Activated naive CD8-positive, alpha-beta T cell treated with anti-CD3 and anti-CD28 coated beads, Interleukin-2, amount 10 ng/mL, durations not matched to agents 7 days and 5 days (primary cell): ENCODE measurements at regions not wholly inside any gene's neighbourhood (a gene's known extent, or its start where the extent isn't known, plus 50 kb on each side); places are given as distances from the start of the nearest gene placed in this dataset.
"Not testable (repeated sequence)": the region's sequence is repeated elsewhere in the genome, so short reads cannot be mapped to it uniquely, and the experiment has no call there.

Experiments
- ATAC-seq: fragments of 150-1000 bp; cut with Tn5 transposase; one replicate; pipeline ENCODE4 v1.10.0; 2021; ENCODE audit warnings: low read depth, moderate library complexity
- POLR2A ChIA-PET: fragments of 350-600 bp; sonication (Branson Sonifier 250); formaldehyde crosslinking; loops from one replicate; lab custom pipeline; 2021; ENCODE audit warnings: antibody characterized with exemption; lab: Charles Lee
- DNase-seq: peaks from one replicate; pipeline ENCODE4 v3.0.0; 2021
- H3K27ac Mint-ChIP-seq: one replicate; pipeline ENCODE4 v1.8.0; 2022; ENCODE audit warnings: mild to moderate bottlenecking, mixed read lengths
- H3K27me3 Mint-ChIP-seq: one replicate; pipeline ENCODE4 v1.8.0; 2022; ENCODE audit warnings: mild to moderate bottlenecking, moderate library complexity, mixed read lengths
- H3K36me3 Mint-ChIP-seq: one replicate; pipeline ENCODE4 v1.8.0; 2021; ENCODE audit warnings: mild to moderate bottlenecking, mixed read lengths
- H3K4me1 Mint-ChIP-seq: one replicate; pipeline ENCODE4 v1.8.0; 2021; ENCODE audit warnings: mixed read lengths
- H3K4me3 Mint-ChIP-seq: one replicate; pipeline ENCODE4 v1.8.0; 2022; ENCODE audit warnings: mild to moderate bottlenecking, moderate library complexity, mixed read lengths
- H3K9me3 Mint-ChIP-seq: one replicate; pipeline ENCODE4 v1.8.0; 2021; ENCODE audit warnings: mixed read lengths

DNA sequence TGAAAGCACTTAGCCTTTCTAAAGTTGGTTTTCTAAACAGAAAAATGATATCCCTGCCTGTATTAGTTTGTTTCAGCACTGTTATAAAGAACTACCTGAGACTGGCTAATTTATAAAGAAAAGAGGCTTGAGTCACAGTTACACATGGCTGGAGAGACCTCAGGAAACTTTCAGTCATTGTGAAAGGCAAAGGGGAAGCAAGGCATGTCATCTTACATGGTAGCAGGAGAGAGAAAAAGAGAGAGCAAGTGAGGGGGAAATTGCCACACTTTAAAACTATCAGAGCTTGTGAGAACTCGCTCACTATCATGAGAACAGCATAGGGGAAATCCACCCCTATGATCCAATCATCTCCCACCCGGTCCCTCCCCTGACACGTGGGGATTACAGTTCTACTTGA, 64.9 kb downstream of the FAM170A start:
- ATAC-seq, result no peak
- no peaks in the 10 kb centered on the region for H3K27me3 Mint-ChIP-seq
- no peak overlapping the region for H3K4me3 Mint-ChIP-seq
- H3K36me3 Mint-ChIP-seq, result no peaks in the 10 kb centered on the region
- no peak overlapping the region for H3K27ac Mint-ChIP-seq
- H3K9me3 Mint-ChIP-seq, result peaks cover 3% of the 10 kb centered on the region
- DNase-seq, result no peak
- POLR2A ChIA-PET, result no interaction called here
- no peaks in the 10 kb centered on the region for H3K4me1 Mint-ChIP-seq

DNA sequence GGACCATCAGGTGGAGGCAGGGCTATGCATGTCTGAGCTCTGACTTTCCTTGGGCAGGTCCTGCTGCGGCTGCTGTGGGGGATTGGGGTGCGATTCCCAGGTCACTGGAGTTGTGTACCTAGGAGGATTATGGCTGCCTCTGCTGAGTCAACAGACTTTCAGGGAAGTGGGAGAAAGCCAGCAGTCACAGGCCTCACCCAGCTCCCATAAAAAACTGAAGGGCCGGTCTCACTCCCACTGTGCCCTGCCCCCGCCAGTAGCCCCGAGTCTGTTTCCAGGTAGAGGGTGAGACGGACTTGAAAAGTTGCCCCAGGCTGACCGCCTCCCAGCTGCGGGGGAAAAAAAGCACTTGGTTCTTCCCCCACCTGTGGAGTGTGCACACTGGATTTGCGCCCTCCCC, 76.7 kb downstream of the FAM170A start:
- POLR2A ChIA-PET, result no interaction called here
- Mint-ChIP-seq H3K36me3 (no peaks in the 10 kb centered on the region), H3K27ac (no peak overlapping the region), H3K9me3 (no peaks in the 10 kb centered on the region), H3K4me1 (no peaks in the 10 kb centered on the region), H3K4me3 (no peak overlapping the region), H3K27me3 (peaks cover 4% of the 10 kb centered on the region)
- DNase-seq (no peak), ATAC-seq (no peak)

- no peak overlapping the region for H3K4me3 Mint-ChIP-seq
- H3K27me3 Mint-ChIP-seq, result peaks cover 4% of the 10 kb centered on the region
- H3K4me1 Mint-ChIP-seq, result no peaks in the 10 kb centered on the region
- H3K27ac Mint-ChIP-seq, result no peak overlapping the region
- ATAC-seq, result no peak
- H3K9me3 Mint-ChIP-seq, result no peaks in the 10 kb centered on the region
- DNase-seq, result no peak
- POLR2A ChIA-PET, result no interaction called here
- H3K36me3 Mint-ChIP-seq, result no peaks in the 10 kb centered on the region
Measured at GRCh38 chr5:119708076-119708790, 78.9 kb downstream of the FAM170A start.

- Mint-ChIP-seq H3K4me1 (no peaks in the 10 kb centered on the region), H3K27ac (no peak overlapping the region), H3K9me3 (peaks cover 8% of the 10 kb centered on the region), H3K4me3 (no peak overlapping the region), H3K27me3 (no peaks in the 10 kb centered on the region), H3K36me3 (no peaks in the 10 kb centered on the region)
- POLR2A ChIA-PET, result no interaction called here
- ATAC-seq (no peak), DNase-seq (no peak)
Measured at GRCh38 chr5:119721775-119722174, 92.4 kb downstream of the FAM170A start.

DNA sequence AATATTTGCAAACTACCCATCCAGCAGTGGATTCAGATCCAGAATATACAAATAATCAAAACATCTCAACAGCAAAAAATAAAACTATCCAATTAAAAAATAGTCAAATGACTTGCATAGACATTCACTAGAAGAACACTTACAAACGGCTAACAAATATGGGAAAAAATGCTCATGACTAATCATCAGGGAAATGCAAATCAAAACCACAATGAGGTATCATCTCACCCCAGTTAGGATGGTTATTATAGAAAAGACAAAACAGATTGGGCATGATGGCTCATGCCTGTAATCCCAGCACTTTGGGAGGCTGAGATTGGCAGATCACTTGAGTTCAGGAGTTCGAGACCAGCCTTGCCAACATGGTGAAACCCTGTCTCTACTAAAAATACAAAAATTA, 95.9 kb downstream of the FAM170A start:
- H3K4me3 Mint-ChIP-seq, H3K9me3 Mint-ChIP-seq, DNase-seq, ATAC-seq, POLR2A ChIA-PET, H3K27me3 Mint-ChIP-seq, H3K36me3 Mint-ChIP-seq, H3K27ac Mint-ChIP-seq, H3K4me1 Mint-ChIP-seq: not testable (repeated sequence)

GRCh38 chr5:119726544-119726943, 97.2 kb downstream of the FAM170A start:
- H3K27me3 Mint-ChIP-seq, result peaks cover 2% of the 10 kb centered on the region
- no peak for DNase-seq

DNA sequence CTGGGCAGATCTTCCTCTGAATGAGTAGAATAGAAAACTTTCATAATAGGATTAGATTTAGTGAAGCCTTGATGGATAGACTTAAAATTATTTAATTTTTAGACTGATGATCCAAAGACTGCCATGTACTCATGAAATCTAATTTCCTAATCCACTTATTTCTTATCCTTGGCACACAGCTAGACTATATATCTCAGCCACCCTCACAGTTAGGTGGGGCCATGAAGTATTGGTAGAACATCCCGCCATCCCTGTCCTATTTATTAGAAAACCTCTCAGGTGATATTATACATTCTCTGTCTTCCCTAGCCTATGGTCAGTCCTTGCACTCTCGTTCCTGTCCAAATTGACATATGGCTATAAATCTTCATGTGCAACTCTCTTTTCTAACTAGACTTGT, 110.9 kb downstream of the FAM170A start:
- H3K27ac Mint-ChIP-seq, result no peak overlapping the region
- no peak for ATAC-seq
- no peaks in the 10 kb centered on the region for H3K4me1 Mint-ChIP-seq
- DNase-seq, result no peak
- no peaks in the 10 kb centered on the region for H3K36me3 Mint-ChIP-seq
- POLR2A ChIA-PET, result no interaction called here
- H3K27me3 Mint-ChIP-seq, result no peaks in the 10 kb centered on the region
- H3K9me3 Mint-ChIP-seq, result no peaks in the 10 kb centered on the region
- no peak overlapping the region for H3K4me3 Mint-ChIP-seq

More at GRCh38 chr5:119726544-119726943, 97.2 kb downstream of the FAM170A start:
- ATAC-seq, result no peak
- Mint-ChIP-seq H3K27ac (no peak overlapping the region), H3K4me3 (no peak overlapping the region), H3K9me3 (peaks cover 9% of the 10 kb centered on the region), H3K4me1 (no peaks in the 10 kb centered on the region), H3K36me3 (no peaks in the 10 kb centered on the region)
- POLR2A ChIA-PET, result no interaction called here

DNA sequence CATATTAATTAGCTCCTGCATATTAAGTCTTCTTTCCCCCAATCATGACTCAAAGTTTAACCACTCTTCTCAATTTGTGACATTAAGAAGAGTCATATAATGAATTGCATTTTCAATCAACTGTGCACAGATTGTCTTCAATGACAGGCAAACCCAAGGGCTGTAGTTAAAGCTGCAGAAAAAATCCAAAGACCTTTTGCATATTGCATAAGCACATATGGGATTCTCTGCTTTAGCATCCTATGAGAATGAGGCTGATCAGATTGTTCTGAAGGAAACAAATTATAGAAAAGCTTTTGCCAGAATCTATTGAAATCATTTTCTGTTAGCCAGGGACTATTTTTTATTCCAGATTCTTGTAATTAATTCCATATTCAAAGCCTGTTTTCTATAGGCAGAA, 112.3 kb downstream of the FAM170A start:
- POLR2A ChIA-PET, result no interaction called here
- no peak for DNase-seq
- no peaks in the 10 kb centered on the region for H3K9me3 Mint-ChIP-seq
- H3K27ac Mint-ChIP-seq, result no peak overlapping the region
- H3K36me3 Mint-ChIP-seq, result no peaks in the 10 kb centered on the region
- ATAC-seq, result no peak
- no peak overlapping the region for H3K4me3 Mint-ChIP-seq
- no peaks in the 10 kb centered on the region for H3K4me1 Mint-ChIP-seq
- no peaks in the 10 kb centered on the region for H3K27me3 Mint-ChIP-seq

DNA sequence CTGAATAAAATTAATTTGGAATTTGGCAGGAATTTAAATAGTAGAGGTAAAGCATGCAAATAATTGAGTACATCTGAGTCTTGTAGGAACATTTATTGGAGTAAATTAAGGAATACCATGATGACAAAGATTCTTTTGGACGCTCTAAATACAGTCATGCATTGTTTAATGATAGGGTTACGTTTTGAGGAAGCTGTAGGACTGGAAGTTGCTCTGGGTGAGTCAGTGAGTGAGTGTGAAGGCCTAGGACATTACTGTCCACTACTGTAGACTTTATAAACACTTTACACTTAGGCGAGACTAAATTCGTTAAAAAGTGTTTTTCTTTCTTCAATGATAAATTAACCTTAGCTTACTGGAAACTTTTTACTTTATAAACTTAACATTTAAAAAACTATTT, 113.0 kb downstream of the FAM170A start:
- Mint-ChIP-seq H3K9me3 (no peaks in the 10 kb centered on the region), H3K4me3 (no peak overlapping the region), H3K36me3 (no peaks in the 10 kb centered on the region), H3K4me1 (no peaks in the 10 kb centered on the region), H3K27ac (no peak overlapping the region), H3K27me3 (no peaks in the 10 kb centered on the region)
- DNase-seq, result no peak
- POLR2A ChIA-PET, result no interaction called here
- no peak for ATAC-seq

GRCh38 chr5:119743927-119744326, 114.6 kb downstream of the FAM170A start:
- Mint-ChIP-seq H3K9me3 (no peaks in the 10 kb centered on the region), H3K4me3 (no peak overlapping the region), H3K36me3 (no peaks in the 10 kb centered on the region), H3K4me1 (no peaks in the 10 kb centered on the region), H3K27me3 (no peaks in the 10 kb centered on the region), H3K27ac (no peak overlapping the region)
- no peak for DNase-seq
- ATAC-seq, result no peak
- POLR2A ChIA-PET, result no interaction called here

GRCh38 chr5:119745976-119746375, 116.6 kb downstream of the FAM170A start:
- no peaks in the 10 kb centered on the region for H3K4me1 Mint-ChIP-seq
- POLR2A ChIA-PET, result no interaction called here
- H3K36me3 Mint-ChIP-seq, result no peaks in the 10 kb centered on the region
- no peak for DNase-seq
- no peaks in the 10 kb centered on the region for H3K9me3 Mint-ChIP-seq
- no peaks in the 10 kb centered on the region for H3K27me3 Mint-ChIP-seq
- no peak overlapping the region for H3K4me3 Mint-ChIP-seq
- ATAC-seq, result no peak
- H3K27ac Mint-ChIP-seq, result no peak overlapping the region

GRCh38 chr5:119746984-119747383, 117.6 kb downstream of the FAM170A start:
- no peaks in the 10 kb centered on the region for H3K9me3 Mint-ChIP-seq
- no peak overlapping the region for H3K4me3 Mint-ChIP-seq
- no peak overlapping the region for H3K27ac Mint-ChIP-seq
- DNase-seq, result no peak
- no peaks in the 10 kb centered on the region for H3K27me3 Mint-ChIP-seq
- H3K4me1 Mint-ChIP-seq, result no peaks in the 10 kb centered on the region
- no peaks in the 10 kb centered on the region for H3K36me3 Mint-ChIP-seq
- POLR2A ChIA-PET, result no interaction called here
- no peak for ATAC-seq

DNA sequence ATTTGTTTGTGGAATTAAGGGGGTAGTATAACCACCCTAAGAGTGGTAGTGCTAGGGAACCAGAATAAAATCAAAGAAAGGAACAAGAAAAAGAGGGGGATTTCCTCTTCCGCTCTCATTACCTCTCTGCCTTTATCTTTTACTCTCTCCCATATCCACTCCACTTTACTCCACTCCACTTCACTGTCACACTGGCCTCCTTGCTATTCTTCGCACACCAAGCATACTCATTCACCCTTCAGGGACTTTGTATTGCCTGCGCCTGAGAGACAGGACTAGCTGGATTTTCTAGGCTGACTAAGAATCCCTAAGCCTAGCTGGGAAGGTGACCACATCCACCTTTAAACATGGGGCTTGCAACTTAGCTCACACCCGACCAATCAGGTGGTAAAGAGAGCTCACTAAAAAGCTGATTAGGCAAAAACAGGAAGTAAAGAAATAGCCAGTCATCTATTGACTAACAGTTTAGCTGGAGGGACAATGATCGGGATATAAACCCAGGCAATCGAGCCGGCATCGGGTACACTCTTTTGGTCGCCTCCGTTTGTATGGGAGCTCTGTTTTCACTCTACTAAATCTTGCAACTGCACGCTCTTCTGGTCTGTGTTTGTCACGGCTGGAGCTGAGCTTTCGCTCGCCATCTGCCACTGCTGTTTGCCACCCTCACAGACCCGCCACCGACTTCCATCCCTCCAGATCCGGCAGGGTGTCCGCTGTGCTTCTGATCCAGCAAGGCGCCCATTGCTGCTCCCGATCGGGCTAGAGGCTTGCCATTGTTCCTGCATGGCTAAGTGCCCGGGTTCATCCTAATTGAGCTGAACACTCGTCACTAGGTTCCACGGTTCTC, 121.8 kb downstream of the FAM170A start:
- DNase-seq (no peak), ATAC-seq (no peak)
- H3K27me3 Mint-ChIP-seq, result no peaks in the 10 kb centered on the region
- no peak overlapping the region for H3K4me3 Mint-ChIP-seq
- H3K27ac Mint-ChIP-seq, result no peak overlapping the region
- no peaks in the 10 kb centered on the region for H3K9me3 Mint-ChIP-seq
- no peaks in the 10 kb centered on the region for H3K36me3 Mint-ChIP-seq
- POLR2A ChIA-PET, result no interaction called here
- no peaks in the 10 kb centered on the region for H3K4me1 Mint-ChIP-seq

- Mint-ChIP-seq H3K4me3 (no peak overlapping the region), H3K36me3 (no peaks in the 10 kb centered on the region), H3K27me3 (no peaks in the 10 kb centered on the region), H3K9me3 (no peaks in the 10 kb centered on the region), H3K4me1 (no peaks in the 10 kb centered on the region), H3K27ac (no peak overlapping the region)
- DNase-seq (no peak), ATAC-seq (no peak)
- POLR2A ChIA-PET, result no interaction called here
Measured at GRCh38 chr5:119751734-119752094, 122.4 kb downstream of the FAM170A start.
